ENCODE measurements at regions not wholly inside any gene's neighbourhood (a gene's known extent, or its start where the extent isn't known, plus 50 kb on each side); places are given as distances from the start of the nearest gene placed in this dataset.
A peak's percentile ranks its signal among the peaks of the same experiment; 100 is the strongest.

DNA sequence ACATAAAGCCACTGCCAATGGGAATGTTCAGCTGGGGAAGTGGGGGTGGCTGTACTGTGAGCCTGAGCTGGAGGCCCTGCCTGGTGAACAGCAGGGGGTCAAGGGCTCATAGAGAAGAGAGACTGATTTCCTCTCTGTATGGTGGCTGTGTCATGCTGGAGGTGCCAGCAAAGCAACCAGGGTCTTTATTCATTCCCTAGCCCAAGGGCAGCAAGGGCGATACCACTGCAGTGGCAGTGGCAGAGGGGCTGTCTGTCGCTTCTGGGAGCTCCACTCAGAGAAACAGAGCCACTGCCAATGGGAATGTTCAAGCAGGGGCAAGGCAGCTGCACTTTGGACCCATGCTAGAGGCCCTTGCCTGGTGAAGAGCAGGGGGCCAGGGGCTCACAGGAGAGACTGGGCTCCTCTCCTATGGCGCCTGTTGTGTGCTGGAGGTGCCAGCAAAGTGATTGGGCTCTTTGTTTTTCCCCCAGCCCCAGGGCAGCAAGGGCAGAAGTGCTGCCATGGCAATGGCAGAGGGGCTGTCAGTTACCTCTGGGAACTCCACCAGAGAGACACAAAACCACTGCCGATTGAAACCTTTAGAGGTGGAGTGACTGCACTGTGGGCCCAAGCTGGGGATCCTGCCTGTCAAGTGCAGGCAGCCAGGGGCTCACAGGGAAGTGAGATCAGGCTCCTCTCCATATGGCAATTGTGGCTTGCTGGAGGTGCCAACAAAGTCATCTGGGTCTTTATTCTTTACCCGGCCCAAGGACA, 545.1 kb downstream of the SH2D4B start:
- no peaks in the 10 kb centered on the region for H3K27me3 ChIP-seq (ENCODE audit: control insufficient read depth in 1 of 2, insufficient read depth in 2 of 2, low read length in 2 of 2)
- H3K4me3 ChIP-seq (replicated peaks in 1 of 3; ENCODE audit: insufficient read depth in 1 of 3, low read depth in 2 of 3, low read length in 3 of 3) = no peak overlapping the region
- in situ Hi-C loops (cut with HindIII; ENCODE audit: extremely low pct_ligation_motif_present, low pct_unique_long_range_greater_than_20kb) (no loop called here), intact Hi-C loops (cut with micrococcal nuclease; ENCODE audit: unreplicated experiment) (no loop called here)
- BruUV-seq (replicated peaks) = no TSS peak
- POLR2A ChIA-PET = no interaction called here
- H3K36me3 ChIP-seq (replicated peaks in 1 of 2; ENCODE audit: control insufficient read depth in 1 of 2, insufficient read depth in 2 of 2, low read length in 2 of 2) = no peaks in the 10 kb centered on the region
- H3K27ac ChIP-seq (ENCODE audit: extremely low read length, insufficient read depth, low read length) = no peak overlapping the region
- peaks cover 66% of the 10 kb centered on the region for H3K9me3 ChIP-seq (ENCODE audit: low read length)
- WGBS (ENCODE audit: low lambda C conversion rate) = no CpG with 5 or more reads among the region's 5 CpGs
- CTCF ChIA-PET (ENCODE audit: low intra/inter-chr PET ratio, low total read pairs) = no interaction called here
- FAIRE-seq (no peak), ATAC-seq (peak; percentile 79), DNase-seq (ENCODE audit: low spot score) (no peak)
- no peak overlapping the region for H3K9ac ChIP-seq (ENCODE audit: insufficient read depth, low read depth, low read length)
- H3K4me1 ChIP-seq (ENCODE audit: insufficient read depth, low read length) = no peaks in the 10 kb centered on the region
- H4K20me1 ChIP-seq (ENCODE audit: insufficient read depth, low read length) = no peaks in the 10 kb centered on the region
- H3K4me2 ChIP-seq (ENCODE audit: low read depth, low read length) = peak overlapping the region; percentile 18; the same call in 1 of the 2 replicates
- no peak overlapping the region for H2AFZ ChIP-seq (ENCODE audit: low read length)
- no peaks in the 10 kb centered on the region for H3K79me2 ChIP-seq (ENCODE audit: insufficient read depth, low read length)
- 0 out of 2 replicates have a peak, but pooled peaks have one; percentile 62 for TF ChIP-seq ZSCAN25 (CRISPR knock-in tag; IDR thresholded peaks at IDR 0.05)
- no peak for TF ChIP-seq HNRNPLL (IDR thresholded peaks at IDR 0.05; ENCODE audit: low read depth, low read length, poor library complexity, severe bottlenecking)
- no peak for TF ChIP-seq ATF7-NPFF (CRISPR knock-in tag; IDR thresholded peaks at IDR 0.05; ENCODE audit: low read depth)
- TF ChIP-seq HNRNPL (IDR thresholded peaks at IDR 0.05; ENCODE audit: low read depth, low read length) = no peak
- peak; percentile 16; the same call in 1 of the 2 replicates for TF ChIP-seq HNF4A (CRISPR knock-in tag; IDR thresholded peaks at IDR 0.05)

DNA sequence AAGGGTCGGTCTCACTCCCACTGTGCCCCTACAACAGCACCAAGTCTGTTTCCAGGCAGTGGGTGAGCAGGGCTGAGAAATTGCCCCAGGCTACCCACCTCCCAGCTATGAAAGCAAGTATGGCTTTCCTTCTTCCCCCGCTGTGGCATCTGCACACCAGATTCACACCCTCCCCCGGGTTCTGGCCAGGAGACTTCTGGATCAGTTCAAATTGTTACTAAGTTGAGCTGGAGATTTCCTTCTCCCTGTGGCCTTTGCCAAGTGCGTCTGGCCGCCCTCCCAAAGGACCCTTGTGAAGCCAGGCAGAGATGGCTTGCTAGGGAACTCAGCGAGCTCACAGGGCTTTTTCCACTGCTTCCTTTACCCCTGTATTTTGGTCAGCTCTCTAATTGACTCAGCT, 555.4 kb downstream of the SH2D4B start:
- Histone ChIP-seq H3K4me2 (ENCODE audit: low read depth, low read length) (no peak overlapping the region), H3K36me3 (replicated peaks in 1 of 2; ENCODE audit: control insufficient read depth in 1 of 2, insufficient read depth in 2 of 2, low read length in 2 of 2) (no peaks in the 10 kb centered on the region), H3K27me3 (ENCODE audit: control insufficient read depth in 1 of 2, insufficient read depth in 2 of 2, low read length in 2 of 2) (no peaks in the 10 kb centered on the region), H3K9ac (ENCODE audit: insufficient read depth, low read depth, low read length) (no peak overlapping the region), H2AFZ (ENCODE audit: low read length) (no peak overlapping the region), H3K27ac (ENCODE audit: extremely low read length, insufficient read depth, low read length) (no peak overlapping the region), H4K20me1 (ENCODE audit: insufficient read depth, low read length) (no peaks in the 10 kb centered on the region), H3K4me3 (replicated peaks in 1 of 3; ENCODE audit: insufficient read depth in 1 of 3, low read depth in 2 of 3, low read length in 3 of 3) (no peak overlapping the region), H3K79me2 (ENCODE audit: insufficient read depth, low read length) (no peaks in the 10 kb centered on the region), H3K9me3 (ENCODE audit: low read length) (peaks cover 19% of the 10 kb centered on the region), H3K4me1 (ENCODE audit: insufficient read depth, low read length) (no peaks in the 10 kb centered on the region)
- DNase-seq (ENCODE audit: low spot score) (no peak), FAIRE-seq (no peak), ATAC-seq (no peak)
- in situ Hi-C loops (cut with HindIII; ENCODE audit: extremely low pct_ligation_motif_present, low pct_unique_long_range_greater_than_20kb) (no loop called here), intact Hi-C loops (cut with micrococcal nuclease; ENCODE audit: unreplicated experiment) (no loop called here)
- ChIA-PET CTCF (ENCODE audit: low intra/inter-chr PET ratio, low total read pairs) (no interaction called here), POLR2A (no interaction called here)
- WGBS (ENCODE audit: low lambda C conversion rate) = 10% methylated on average over 6 of the region's 6 CpGs
- no TSS peak for BruUV-seq (replicated peaks)
- TF ChIP-seq ZFP1 (CRISPR knock-in tag; IDR thresholded peaks at IDR 0.05) (no peak), ZNF143 (CRISPR knock-in tag; IDR thresholded peaks at IDR 0.05) (no peak), ZNF121 (CRISPR knock-in tag; IDR thresholded peaks at IDR 0.05) (no peak)
- TF ChIP-seq, protein P1, sequence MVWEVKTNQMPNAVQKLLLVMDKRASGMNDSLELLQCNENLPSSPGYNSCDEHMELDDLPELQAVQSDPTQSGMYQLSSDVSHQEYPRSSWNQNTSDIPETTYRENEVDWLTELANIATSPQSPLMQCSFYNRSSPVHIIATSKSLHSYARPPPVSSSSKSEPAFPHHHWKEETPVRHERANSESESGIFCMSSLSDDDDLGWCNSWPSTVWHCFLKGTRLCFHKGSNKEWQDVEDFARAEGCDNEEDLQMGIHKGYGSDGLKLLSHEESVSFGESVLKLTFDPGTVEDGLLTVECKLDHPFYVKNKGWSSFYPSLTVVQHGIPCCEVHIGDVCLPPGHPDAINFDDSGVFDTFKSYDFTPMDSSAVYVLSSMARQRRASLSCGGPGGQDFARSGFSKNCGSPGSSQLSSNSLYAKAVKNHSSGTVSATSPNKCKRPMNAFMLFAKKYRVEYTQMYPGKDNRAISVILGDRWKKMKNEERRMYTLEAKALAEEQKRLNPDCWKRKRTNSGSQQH (CRISPR knock-in tag; IDR thresholded peaks at IDR 0.05; ENCODE audit: low read depth) = no peak
- TF ChIP-seq, protein P2, sequence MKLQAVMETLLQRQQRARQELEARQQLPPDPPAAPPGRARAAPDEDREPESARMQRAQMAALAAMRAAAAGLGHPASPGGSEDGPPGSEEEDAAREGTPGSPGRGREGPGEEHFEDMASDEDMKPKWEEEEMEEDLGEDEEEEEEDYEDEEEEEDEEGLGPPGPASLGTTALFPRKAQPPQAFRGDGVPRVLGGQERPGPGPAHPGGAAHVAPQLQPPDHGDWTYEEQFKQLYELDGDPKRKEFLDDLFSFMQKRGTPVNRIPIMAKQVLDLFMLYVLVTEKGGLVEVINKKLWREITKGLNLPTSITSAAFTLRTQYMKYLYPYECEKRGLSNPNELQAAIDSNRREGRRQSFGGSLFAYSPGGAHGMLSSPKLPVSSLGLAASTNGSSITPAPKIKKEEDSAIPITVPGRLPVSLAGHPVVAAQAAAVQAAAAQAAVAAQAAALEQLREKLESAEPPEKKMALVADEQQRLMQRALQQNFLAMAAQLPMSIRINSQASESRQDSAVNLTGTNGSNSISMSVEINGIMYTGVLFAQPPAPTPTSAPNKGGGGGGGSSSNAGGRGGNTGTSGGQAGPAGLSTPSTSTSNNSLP (IDR thresholded peaks at IDR 0.05; ENCODE audit: low read depth, low read length) = no peak
- TF ChIP-seq, protein P3, sequence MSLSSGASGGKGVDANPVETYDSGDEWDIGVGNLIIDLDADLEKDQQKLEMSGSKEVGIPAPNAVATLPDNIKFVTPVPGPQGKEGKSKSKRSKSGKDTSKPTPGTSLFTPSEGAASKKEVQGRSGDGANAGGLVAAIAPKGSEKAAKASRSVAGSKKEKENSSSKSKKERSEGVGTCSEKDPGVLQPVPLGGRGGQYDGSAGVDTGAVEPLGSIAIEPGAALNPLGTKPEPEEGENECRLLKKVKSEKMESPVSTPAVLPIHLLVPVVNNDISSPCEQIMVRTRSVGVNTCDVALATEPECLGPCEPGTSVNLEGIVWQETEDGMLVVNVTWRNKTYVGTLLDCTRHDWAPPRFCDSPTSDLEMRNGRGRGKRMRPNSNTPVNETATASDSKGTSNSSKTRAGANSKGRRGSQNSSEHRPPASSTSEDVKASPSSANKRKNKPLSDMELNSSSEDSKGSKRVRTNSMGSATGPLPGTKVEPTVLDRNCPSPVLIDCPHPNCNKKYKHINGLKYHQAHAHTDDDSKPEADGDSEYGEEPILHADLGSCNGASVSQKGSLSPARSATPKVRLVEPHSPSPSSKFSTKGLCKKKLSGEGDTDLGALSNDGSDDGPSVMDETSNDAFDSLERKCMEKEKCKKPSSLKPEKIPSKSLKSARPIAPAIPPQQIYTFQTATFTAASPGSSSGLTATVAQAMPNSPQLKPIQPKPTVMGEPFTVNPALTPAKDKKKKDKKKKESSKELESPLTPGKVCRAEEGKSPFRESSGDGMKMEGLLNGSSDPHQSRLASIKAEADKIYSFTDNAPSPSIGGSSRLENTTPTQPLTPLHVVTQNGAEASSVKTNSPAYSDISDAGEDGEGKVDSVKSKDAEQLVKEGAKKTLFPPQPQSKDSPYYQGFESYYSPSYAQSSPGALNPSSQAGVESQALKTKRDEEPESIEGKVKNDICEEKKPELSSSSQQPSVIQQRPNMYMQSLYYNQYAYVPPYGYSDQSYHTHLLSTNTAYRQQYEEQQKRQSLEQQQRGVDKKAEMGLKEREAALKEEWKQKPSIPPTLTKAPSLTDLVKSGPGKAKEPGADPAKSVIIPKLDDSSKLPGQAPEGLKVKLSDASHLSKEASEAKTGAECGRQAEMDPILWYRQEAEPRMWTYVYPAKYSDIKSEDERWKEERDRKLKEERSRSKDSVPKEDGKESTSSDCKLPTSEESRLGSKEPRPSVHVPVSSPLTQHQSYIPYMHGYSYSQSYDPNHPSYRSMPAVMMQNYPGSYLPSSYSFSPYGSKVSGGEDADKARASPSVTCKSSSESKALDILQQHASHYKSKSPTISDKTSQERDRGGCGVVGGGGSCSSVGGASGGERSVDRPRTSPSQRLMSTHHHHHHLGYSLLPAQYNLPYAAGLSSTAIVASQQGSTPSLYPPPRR (CRISPR knock-in tag; IDR thresholded peaks at IDR 0.05; ENCODE audit: borderline replicate concordance) = no peak

Data from HepG2 (cell line).